ENCODE measurements at regions not wholly inside any gene's neighbourhood (a gene's known extent, or its start where the extent isn't known, plus 50 kb on each side); places are given as distances from the start of the nearest gene placed in this dataset.

GRCh38 chr2:81481242-81481993 is 1176.9 kb upstream of the LRRTM1 start:
- Histone ChIP-seq H3K4me1 (no peaks in the 10 kb centered on the region), H3K27me3 (no peaks in the 10 kb centered on the region), H3K36me3 (no peaks in the 10 kb centered on the region), H3K9ac (no peak overlapping the region), H4K20me1 (no peaks in the 10 kb centered on the region), H3K4me2 (no peak overlapping the region), H3K9me3 (no peaks in the 10 kb centered on the region), H3K27ac (no peak overlapping the region), H3K4me3 (no peak overlapping the region)
- TF ChIP-seq Cebpa-rat (IDR thresholded peaks at IDR 0.05), result no peak

GRCh38 chr2:81467096-81467495 is 1162.5 kb upstream of the LRRTM1 start:
- H4K20me1 ChIP-seq, result no peaks in the 10 kb centered on the region
- no peaks in the 10 kb centered on the region for H3K27me3 ChIP-seq
- H3K4me3 ChIP-seq, result no peak overlapping the region
- TF ChIP-seq Cebpa-rat (IDR thresholded peaks at IDR 0.05), result no peak
- no peaks in the 10 kb centered on the region for H3K4me1 ChIP-seq
- H3K27ac ChIP-seq, result no peak overlapping the region
- no peaks in the 10 kb centered on the region for H3K36me3 ChIP-seq
- H3K9ac ChIP-seq, result no peak overlapping the region
- H3K9me3 ChIP-seq, result peaks cover 7% of the 10 kb centered on the region
- no peak overlapping the region for H3K4me2 ChIP-seq

GRCh38 chr2:81462420-81462819 is 1157.9 kb upstream of the LRRTM1 start:
- H4K20me1 ChIP-seq, result no peaks in the 10 kb centered on the region
- no peaks in the 10 kb centered on the region for H3K4me1 ChIP-seq
- no peak overlapping the region for H3K27ac ChIP-seq
- H3K4me3 ChIP-seq, result no peak overlapping the region
- H3K36me3 ChIP-seq, result no peaks in the 10 kb centered on the region
- H3K4me2 ChIP-seq, result no peak overlapping the region
- peaks cover 7% of the 10 kb centered on the region for H3K9me3 ChIP-seq
- H3K9ac ChIP-seq, result no peak overlapping the region
- no peak for TF ChIP-seq Cebpa-rat (IDR thresholded peaks at IDR 0.05)
- H3K27me3 ChIP-seq, result no peaks in the 10 kb centered on the region

- H3K4me2 ChIP-seq, result no peak overlapping the region
- H3K4me1 ChIP-seq, result no peaks in the 10 kb centered on the region
- no peak overlapping the region for H3K27ac ChIP-seq
- H3K9me3 ChIP-seq, result no peaks in the 10 kb centered on the region
- no peak for TF ChIP-seq Cebpa-rat (IDR thresholded peaks at IDR 0.05)
- H3K36me3 ChIP-seq, result no peaks in the 10 kb centered on the region
- no peak overlapping the region for H3K4me3 ChIP-seq
- H3K27me3 ChIP-seq, result no peaks in the 10 kb centered on the region
- no peak overlapping the region for H3K9ac ChIP-seq
- no peaks in the 10 kb centered on the region for H4K20me1 ChIP-seq
Observed at GRCh38 chr2:81445176-81445575, 1140.6 kb upstream of the LRRTM1 start.

- H3K4me3 ChIP-seq, result no peak overlapping the region
- H4K20me1 ChIP-seq, result no peaks in the 10 kb centered on the region
- TF ChIP-seq Cebpa-rat (IDR thresholded peaks at IDR 0.05), result no peak
- no peak overlapping the region for H3K27ac ChIP-seq
- no peak overlapping the region for H3K9ac ChIP-seq
- no peaks in the 10 kb centered on the region for H3K9me3 ChIP-seq
- no peaks in the 10 kb centered on the region for H3K27me3 ChIP-seq
- H3K4me1 ChIP-seq, result no peaks in the 10 kb centered on the region
- no peak overlapping the region for H3K4me2 ChIP-seq
- H3K36me3 ChIP-seq, result no peaks in the 10 kb centered on the region
Observed at GRCh38 chr2:81437456-81438000, 1133.0 kb upstream of the LRRTM1 start.

- H3K27ac ChIP-seq, result no peak overlapping the region
- no peaks in the 10 kb centered on the region for H4K20me1 ChIP-seq
- H3K36me3 ChIP-seq, result no peaks in the 10 kb centered on the region
- no peak for TF ChIP-seq Cebpa-rat (IDR thresholded peaks at IDR 0.05)
- no peak overlapping the region for H3K4me3 ChIP-seq
- H3K9me3 ChIP-seq, result no peaks in the 10 kb centered on the region
- H3K9ac ChIP-seq, result no peak overlapping the region
- no peaks in the 10 kb centered on the region for H3K4me1 ChIP-seq
- H3K27me3 ChIP-seq, result no peaks in the 10 kb centered on the region
- no peak overlapping the region for H3K4me2 ChIP-seq
Observed at GRCh38 chr2:81436256-81436655, 1131.7 kb upstream of the LRRTM1 start.

- H3K36me3 ChIP-seq, result no peaks in the 10 kb centered on the region
Observed at GRCh38 chr2:81412681-81413080, 1108.1 kb upstream of the LRRTM1 start.

GRCh38 chr2:81403508-81403907 is 1099.0 kb upstream of the LRRTM1 start:
- Histone ChIP-seq H4K20me1 (no peaks in the 10 kb centered on the region), H3K4me2 (no peak overlapping the region), H3K9ac (no peak overlapping the region), H3K9me3 (no peaks in the 10 kb centered on the region), H3K36me3 (no peaks in the 10 kb centered on the region), H3K4me3 (no peak overlapping the region), H3K4me1 (no peaks in the 10 kb centered on the region), H3K27me3 (no peaks in the 10 kb centered on the region), H3K27ac (no peak overlapping the region)
- TF ChIP-seq Cebpa-rat (IDR thresholded peaks at IDR 0.05), result no peak

More at GRCh38 chr2:81412681-81413080, 1108.1 kb upstream of the LRRTM1 start:
- H3K4me3 ChIP-seq, result no peak overlapping the region
- TF ChIP-seq Cebpa-rat (IDR thresholded peaks at IDR 0.05), result no peak
- H3K9me3 ChIP-seq, result no peaks in the 10 kb centered on the region
- H4K20me1 ChIP-seq, result no peaks in the 10 kb centered on the region
- no peak overlapping the region for H3K4me2 ChIP-seq
- no peaks in the 10 kb centered on the region for H3K27me3 ChIP-seq
- H3K9ac ChIP-seq, result no peak overlapping the region
- no peaks in the 10 kb centered on the region for H3K4me1 ChIP-seq
- no peak overlapping the region for H3K27ac ChIP-seq

- H3K36me3 ChIP-seq, result no peaks in the 10 kb centered on the region
- H3K9ac ChIP-seq, result no peak overlapping the region
- no peak overlapping the region for H3K4me2 ChIP-seq
- TF ChIP-seq Cebpa-rat (IDR thresholded peaks at IDR 0.05), result no peak
- no peaks in the 10 kb centered on the region for H4K20me1 ChIP-seq
- no peaks in the 10 kb centered on the region for H3K27me3 ChIP-seq
- H3K4me3 ChIP-seq, result no peak overlapping the region
- no peaks in the 10 kb centered on the region for H3K9me3 ChIP-seq
- H3K4me1 ChIP-seq, result no peaks in the 10 kb centered on the region
- no peak overlapping the region for H3K27ac ChIP-seq
Observed at GRCh38 chr2:81396417-81397019, 1092.0 kb upstream of the LRRTM1 start.

- no peak for TF ChIP-seq Cebpa-rat (IDR thresholded peaks at IDR 0.05)
- H3K36me3 ChIP-seq, result no peaks in the 10 kb centered on the region
- H3K4me1 ChIP-seq, result no peaks in the 10 kb centered on the region
- H3K27me3 ChIP-seq, result no peaks in the 10 kb centered on the region
- no peaks in the 10 kb centered on the region for H3K9me3 ChIP-seq
- no peaks in the 10 kb centered on the region for H4K20me1 ChIP-seq
- H3K9ac ChIP-seq, result no peak overlapping the region
- no peak overlapping the region for H3K4me3 ChIP-seq
- H3K27ac ChIP-seq, result no peak overlapping the region
- no peak overlapping the region for H3K4me2 ChIP-seq
Observed at GRCh38 chr2:81395746-81396145, 1091.2 kb upstream of the LRRTM1 start.
